HG02759 (cell line): ENCODE measurements at regions not wholly inside any gene's neighbourhood (a gene's known extent, or its start where the extent isn't known, plus 50 kb on each side); places are given as distances from the start of the nearest gene placed in this dataset.
"Not testable (repeated sequence)": the region's sequence is repeated elsewhere in the genome, so short reads cannot be mapped to it uniquely, and the experiment has no call there.

ENCODE experiments used
- ATAC-seq: cut with Tn5 transposase; IDR thresholded peaks from one replicate; pipeline ENCODE4 v1.9.1; 2021; ENCODE audit warnings: mild to moderate bottlenecking, moderate library complexity; ENCODE audit not compliant: unreplicated experiment

DNA sequence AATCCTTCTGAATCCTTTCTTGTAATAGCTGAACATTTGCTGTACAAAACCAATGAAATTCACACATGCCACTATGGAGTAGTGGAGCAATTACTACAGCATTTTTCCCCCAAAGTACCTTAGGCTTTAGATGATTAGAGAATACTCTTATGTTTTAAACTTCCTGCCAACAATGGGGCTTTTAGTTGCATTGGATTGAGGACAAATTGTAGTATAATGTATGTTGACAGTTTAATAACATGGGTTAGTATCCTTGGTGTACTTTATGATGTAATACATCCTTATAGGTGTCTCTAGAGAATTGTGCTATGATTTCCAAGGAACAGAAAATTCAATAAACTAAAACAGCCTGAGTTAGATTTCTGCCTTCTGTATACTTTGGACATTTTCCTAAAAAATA lies 422.7 kb upstream of the GRAMD2B start:
- no peak for ATAC-seq

DNA sequence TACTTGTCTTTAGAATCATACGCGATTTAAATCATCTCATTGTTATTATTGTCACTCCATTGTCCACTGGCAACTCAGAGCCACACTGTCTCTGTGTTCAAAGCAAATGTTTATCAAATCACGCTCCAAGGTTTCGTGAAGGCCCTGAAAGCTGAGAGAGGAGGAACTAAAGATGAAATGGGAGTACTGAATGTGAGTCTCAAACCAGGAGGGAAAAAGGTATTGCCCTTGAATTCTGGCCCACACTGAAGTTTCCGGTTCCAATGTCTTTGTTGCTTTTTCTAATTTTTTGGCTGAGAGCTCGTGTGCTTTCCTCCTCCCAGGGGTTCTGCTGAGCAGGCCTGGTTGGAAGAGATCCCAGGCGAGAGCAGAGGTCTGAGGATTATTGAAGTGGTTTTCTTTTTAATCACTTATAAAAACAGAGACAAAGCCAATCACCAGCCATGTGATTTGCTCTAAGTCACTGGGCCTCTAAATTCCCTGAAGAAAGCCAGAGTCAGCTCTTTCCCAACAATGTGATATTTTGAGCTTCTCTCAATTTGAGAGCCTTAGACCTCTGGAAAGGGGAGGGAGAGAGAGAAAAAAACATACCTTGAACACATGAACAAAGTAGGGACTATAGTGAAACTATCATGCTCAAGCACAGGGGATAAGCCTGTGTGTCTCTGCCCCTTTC lies 420.8 kb upstream of the GRAMD2B start:
- ATAC-seq, result no peak

DNA sequence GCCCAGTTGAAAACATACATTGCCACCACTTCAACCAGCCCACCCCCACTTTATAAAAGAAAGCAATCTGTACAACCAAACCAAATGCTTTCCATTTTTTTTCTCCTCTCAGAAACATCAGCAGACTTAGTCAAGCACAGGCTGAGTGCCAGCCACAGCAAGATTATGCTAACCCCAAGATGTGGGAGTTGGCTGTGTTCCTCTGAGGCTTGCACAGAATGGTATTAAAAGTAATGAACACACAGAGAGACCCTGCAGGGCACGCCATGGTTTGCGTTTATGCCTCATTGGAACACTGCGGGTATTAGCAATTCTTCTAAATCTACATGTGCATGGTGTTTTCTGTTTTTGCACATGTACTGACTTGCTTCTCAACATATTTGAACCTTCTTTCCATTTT lies 419.9 kb upstream of the GRAMD2B start:
- no peak for ATAC-seq

- ATAC-seq, result no peak
These were observed 418.6 kb upstream of the GRAMD2B start for GRCh38 chr5:126004636-126005035.

- ATAC-seq, result no peak
These were observed 415.4 kb upstream of the GRAMD2B start for GRCh38 chr5:126007841-126008240.

DNA sequence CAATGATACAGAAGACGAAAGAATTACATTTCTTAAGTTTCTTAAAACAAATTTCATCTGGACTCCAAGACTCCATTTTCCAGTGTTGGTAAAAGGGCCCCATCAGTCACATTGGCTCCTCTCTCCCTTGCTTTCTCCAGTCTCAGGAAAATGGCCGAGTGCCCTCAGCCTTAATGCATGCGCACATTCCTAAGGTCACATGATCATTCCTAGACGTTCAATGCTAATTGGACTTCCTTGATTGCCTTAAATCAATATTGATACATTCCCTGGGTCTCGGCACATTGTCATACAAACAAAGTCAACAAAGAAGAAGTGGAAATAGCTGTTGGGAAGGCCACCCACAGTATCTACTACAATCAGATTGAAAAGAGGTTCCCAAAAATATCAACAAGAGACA lies 413.6 kb upstream of the GRAMD2B start:
- ATAC-seq, result no peak

- ATAC-seq, result not testable (repeated sequence)
These were observed 411.7 kb upstream of the GRAMD2B start for GRCh38 chr5:126011526-126011925.

DNA sequence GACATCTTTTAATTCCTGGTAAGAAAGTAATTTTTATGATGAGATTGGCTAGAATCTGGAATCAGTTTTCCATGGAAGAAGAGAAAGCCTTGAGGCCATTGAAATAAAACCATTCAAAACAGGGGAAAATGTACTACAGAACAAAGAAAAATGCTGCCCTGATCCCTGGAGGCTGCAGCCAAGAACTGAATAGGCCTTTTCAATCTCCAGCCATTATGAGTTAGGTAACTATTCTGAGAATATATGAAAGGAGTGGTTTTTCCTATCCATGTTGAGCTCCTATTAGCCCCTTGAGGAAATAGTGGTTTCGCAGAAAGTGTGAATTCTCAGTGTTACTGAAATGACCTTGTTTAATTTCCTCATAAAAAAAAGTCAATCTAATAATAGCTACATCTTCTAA lies 408.5 kb upstream of the GRAMD2B start:
- ATAC-seq, result no peak

GRCh38 chr5:126015235-126016181 lies 407.7 kb upstream of the GRAMD2B start:
- ATAC-seq, result no peak

- ATAC-seq, result no peak
These were observed 407.0 kb upstream of the GRAMD2B start for GRCh38 chr5:126016256-126016655.

GRCh38 chr5:126017096-126017495 lies 406.1 kb upstream of the GRAMD2B start:
- no peak for ATAC-seq

- no peak for ATAC-seq
These were observed 402.4 kb upstream of the GRAMD2B start for GRCh38 chr5:126020770-126021169.

DNA sequence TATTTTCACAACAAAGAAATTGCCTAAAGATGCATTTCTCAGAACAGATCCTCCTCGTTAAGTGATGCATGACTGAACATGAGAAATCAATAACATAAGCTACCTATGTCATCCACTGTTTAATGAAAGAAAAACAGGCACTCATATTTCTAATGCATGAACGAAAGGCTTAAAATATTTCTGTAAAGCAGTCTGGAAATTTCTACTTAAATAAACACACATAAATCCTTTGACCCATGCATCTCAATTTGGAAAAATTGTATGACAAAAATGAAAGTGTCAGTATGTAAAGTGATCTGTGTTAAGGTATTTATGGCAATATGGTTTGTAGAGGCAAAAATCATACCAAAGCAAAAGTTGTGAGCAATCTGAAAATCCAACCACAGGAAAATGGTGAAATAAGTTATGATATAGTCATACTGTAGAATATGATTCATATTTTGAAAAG lies 399.2 kb upstream of the GRAMD2B start:
- ATAC-seq, result no peak

DNA sequence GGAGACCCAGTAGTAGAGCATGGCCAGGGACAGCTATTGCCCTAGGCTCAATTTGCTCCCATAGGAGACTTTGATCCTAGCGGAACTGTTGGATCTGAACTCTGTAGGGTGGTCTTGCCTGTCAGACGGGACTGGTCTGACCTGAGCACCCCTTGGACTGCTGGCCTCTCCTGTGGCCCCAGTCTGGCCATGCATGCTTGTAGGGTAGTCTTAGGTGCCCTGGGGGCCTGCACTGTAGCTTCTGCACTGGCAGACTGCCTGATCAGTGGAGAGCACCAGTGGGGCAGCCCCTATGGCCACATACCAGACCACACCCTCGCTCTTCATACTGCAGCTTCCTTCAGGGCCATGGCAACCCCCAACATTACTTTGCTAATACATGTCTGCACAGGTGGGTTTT lies 396.1 kb upstream of the GRAMD2B start:
- ATAC-seq, result no peak

- no peak for ATAC-seq
These were observed 395.6 kb upstream of the GRAMD2B start for GRCh38 chr5:126027652-126028051.

- ATAC-seq, result no peak
These were observed 394.9 kb upstream of the GRAMD2B start for GRCh38 chr5:126028336-126028735.

- ATAC-seq, result not testable (repeated sequence)
These were observed 393.9 kb upstream of the GRAMD2B start for GRCh38 chr5:126029282-126029681.

DNA sequence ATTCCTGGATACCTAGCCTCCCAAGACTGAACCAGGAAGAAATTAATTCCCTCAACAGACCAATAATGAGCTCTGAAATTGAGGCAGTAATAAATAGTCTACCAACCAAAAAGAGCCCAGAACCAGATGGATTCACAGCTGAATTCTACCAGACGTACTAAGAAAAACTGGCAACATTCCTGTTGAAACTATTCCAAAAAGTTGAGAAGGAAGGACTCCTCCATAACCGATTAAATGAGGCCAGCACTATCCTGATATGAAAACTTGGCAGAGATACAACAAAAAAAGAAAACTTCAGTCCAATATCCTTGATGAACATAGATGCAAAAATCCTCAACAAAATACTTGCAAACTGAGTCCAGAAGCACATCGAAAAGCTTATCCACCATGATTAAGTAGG lies 392.5 kb upstream of the GRAMD2B start:
- ATAC-seq, result no peak

GRCh38 chr5:126031989-126032716 lies 391.1 kb upstream of the GRAMD2B start:
- ATAC-seq, result no peak

DNA sequence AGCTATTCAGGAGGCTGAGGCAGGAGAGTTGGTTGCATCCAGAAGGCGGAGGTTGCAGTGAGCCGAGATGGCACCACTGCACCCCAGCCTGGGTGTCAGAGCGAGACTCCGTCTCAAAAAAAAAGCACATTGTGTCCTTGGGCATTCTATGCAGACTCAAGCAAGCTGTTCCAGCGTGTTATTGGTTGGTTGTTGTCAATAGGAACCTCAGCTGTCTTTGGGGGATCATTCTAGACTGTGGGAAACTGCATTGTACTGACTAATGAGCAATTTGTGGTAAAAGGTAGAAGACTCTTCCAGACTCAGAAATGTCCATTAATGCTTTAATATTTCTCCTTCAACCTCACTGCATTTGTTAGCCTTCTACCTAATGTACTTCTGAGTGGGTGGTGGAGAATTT lies 379.5 kb upstream of the GRAMD2B start:
- ATAC-seq, result no peak

DNA sequence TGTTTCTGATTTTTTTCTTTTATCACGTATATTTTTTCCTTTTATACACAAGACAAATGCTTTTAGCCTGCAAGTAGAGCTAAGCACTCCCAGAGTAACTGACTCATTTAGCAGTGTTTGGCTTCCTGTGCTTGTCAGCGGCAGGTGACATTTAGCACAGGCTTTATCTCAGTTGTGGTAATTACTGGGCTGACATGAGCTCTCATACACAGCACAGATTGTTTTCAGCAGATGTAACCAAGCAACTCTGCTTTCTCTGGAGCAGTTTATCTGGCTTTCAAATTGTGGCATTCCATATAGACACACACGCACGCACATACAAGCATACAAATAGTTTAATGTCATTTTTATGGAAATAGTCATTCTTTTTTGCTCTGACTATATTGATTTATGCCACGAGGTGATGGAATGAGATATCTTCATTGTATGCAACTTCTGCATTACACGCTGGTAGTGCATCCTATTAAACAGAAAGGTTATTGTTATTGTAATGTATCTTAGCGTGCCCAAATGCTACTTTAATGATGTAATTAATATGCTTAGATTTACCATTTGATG lies 379.0 kb upstream of the GRAMD2B start:
- no peak for ATAC-seq
